ENCODE measurements at regions not wholly inside any gene's neighbourhood (a gene's known extent, or its start where the extent isn't known, plus 50 kb on each side); places are given as distances from the start of the nearest gene placed in this dataset.

DNA sequence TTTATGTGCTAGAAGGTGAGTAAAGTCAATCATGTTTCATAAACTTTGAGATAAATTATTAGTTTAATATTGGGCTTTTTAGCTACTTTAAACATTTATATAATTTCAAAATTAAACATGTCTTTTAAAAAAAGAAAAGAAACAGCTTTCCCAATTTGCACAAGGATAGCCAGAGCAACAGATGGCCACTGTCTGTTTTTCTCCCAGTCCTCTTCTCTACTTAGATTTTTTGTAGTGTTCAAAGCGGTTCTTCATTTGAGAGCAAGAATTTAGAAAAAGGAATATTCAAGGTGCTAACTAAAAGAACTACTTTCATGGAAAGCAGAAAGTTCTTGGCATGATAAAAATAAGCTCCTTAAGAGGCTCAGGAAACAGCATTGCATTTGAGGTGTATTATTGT, 128.3 kb upstream of the MIR17HG start:
- no peak overlapping the region for H3K4me3 Mint-ChIP-seq (ENCODE audit: unreplicated experiment)
- no peaks in the 10 kb centered on the region for H3K27me3 Mint-ChIP-seq (ENCODE audit: unreplicated experiment)
- H3K27ac Mint-ChIP-seq (ENCODE audit: unreplicated experiment): no peak overlapping the region
- no peak for DNase-seq (ENCODE audit: low spot score)
- no peaks in the 10 kb centered on the region for H3K9me3 Mint-ChIP-seq (ENCODE audit: unreplicated experiment)
- H3K36me3 Mint-ChIP-seq (ENCODE audit: low read depth, unreplicated experiment): no peaks in the 10 kb centered on the region
- peaks cover 8% of the 10 kb centered on the region for H3K4me1 Mint-ChIP-seq (ENCODE audit: unreplicated experiment)
- TF ChIP-seq, protein P1, sequence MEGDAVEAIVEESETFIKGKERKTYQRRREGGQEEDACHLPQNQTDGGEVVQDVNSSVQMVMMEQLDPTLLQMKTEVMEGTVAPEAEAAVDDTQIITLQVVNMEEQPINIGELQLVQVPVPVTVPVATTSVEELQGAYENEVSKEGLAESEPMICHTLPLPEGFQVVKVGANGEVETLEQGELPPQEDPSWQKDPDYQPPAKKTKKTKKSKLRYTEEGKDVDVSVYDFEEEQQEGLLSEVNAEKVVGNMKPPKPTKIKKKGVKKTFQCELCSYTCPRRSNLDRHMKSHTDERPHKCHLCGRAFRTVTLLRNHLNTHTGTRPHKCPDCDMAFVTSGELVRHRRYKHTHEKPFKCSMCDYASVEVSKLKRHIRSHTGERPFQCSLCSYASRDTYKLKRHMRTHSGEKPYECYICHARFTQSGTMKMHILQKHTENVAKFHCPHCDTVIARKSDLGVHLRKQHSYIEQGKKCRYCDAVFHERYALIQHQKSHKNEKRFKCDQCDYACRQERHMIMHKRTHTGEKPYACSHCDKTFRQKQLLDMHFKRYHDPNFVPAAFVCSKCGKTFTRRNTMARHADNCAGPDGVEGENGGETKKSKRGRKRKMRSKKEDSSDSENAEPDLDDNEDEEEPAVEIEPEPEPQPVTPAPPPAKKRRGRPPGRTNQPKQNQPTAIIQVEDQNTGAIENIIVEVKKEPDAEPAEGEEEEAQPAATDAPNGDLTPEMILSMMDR (IDR thresholded peaks at IDR 0.05; ENCODE audit: unreplicated experiment): no peak

DNA sequence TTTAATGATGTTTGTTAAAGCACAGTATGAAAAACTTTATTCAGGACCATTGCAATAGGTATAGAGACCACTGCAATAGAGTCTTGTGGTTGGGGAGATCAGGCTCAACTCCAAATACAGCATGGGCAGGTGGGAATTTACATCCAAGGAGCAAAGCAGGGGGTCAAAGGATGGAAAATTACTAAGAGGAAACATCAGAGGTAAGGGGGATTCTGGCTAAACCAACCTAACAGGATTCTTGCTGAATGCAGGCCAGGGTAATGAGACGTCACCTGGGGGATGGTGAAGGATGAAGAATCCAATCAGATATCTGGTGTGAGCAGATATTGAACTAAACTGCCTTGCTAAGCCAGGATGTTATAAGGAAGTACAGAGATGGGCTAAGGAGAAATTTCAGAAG, 126.6 kb upstream of the MIR17HG start:
- Mint-ChIP-seq H3K9me3 (ENCODE audit: unreplicated experiment) (no peaks in the 10 kb centered on the region), H3K27ac (ENCODE audit: unreplicated experiment) (no peak overlapping the region), H3K27me3 (ENCODE audit: unreplicated experiment) (no peaks in the 10 kb centered on the region), H3K4me3 (ENCODE audit: unreplicated experiment) (no peak overlapping the region), H3K36me3 (ENCODE audit: low read depth, unreplicated experiment) (no peaks in the 10 kb centered on the region), H3K4me1 (ENCODE audit: unreplicated experiment) (peaks cover 8% of the 10 kb centered on the region)
- TF ChIP-seq, protein P1 (IDR thresholded peaks at IDR 0.05; ENCODE audit: unreplicated experiment): no peak
- no peak for DNase-seq (ENCODE audit: low spot score)

DNA sequence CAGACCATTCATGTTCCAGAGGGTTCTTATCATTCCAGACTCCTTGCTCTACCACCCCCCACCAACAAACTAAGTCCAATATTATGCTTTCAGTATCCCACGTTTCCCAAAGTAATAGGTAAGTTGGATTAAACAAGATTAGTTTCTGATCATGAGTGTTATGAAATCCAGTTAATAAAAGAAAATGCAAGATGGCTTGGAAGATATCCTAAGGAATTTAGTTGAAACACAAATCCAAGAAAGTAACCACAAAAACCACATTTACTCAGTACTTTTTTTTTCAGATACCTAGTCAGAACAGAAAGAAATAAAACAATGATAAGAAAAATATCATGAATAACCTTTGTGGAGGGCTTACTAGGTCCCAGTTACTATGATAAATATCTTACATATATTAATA, 119.4 kb upstream of the MIR17HG start:
- no peak for DNase-seq (ENCODE audit: low spot score)
- Mint-ChIP-seq H3K9me3 (ENCODE audit: unreplicated experiment) (no peaks in the 10 kb centered on the region), H3K27ac (ENCODE audit: unreplicated experiment) (no peak overlapping the region), H3K36me3 (ENCODE audit: low read depth, unreplicated experiment) (no peaks in the 10 kb centered on the region), H3K4me1 (ENCODE audit: unreplicated experiment) (no peaks in the 10 kb centered on the region), H3K27me3 (ENCODE audit: unreplicated experiment) (peaks cover 1% of the 10 kb centered on the region), H3K4me3 (ENCODE audit: unreplicated experiment) (no peak overlapping the region)
- TF ChIP-seq, protein P1 (IDR thresholded peaks at IDR 0.05; ENCODE audit: unreplicated experiment): no peak

DNA sequence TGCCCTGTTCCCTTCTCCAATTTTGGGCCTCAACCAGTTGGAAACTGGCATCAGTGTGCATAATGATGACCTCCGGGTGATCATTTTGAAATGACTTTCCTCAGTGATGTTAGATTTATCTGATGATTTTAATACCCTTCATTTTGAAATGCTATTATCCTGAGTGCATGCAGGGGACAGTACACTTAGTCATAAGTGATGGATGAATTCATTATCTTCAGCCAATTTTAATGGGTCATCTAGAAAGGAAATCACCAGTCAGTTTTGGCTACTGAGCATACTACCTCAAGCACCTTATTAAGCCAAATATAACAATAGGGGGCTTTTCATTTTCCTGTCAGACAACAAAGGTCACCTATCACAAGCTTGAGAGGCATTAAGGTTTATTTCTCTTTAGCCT, 118.5 kb upstream of the MIR17HG start:
- peaks cover 1% of the 10 kb centered on the region for H3K27me3 Mint-ChIP-seq (ENCODE audit: unreplicated experiment)
- no peaks in the 10 kb centered on the region for H3K9me3 Mint-ChIP-seq (ENCODE audit: unreplicated experiment)
- DNase-seq (ENCODE audit: low spot score): no peak
- no peak overlapping the region for H3K27ac Mint-ChIP-seq (ENCODE audit: unreplicated experiment)
- TF ChIP-seq, protein P1 (IDR thresholded peaks at IDR 0.05; ENCODE audit: unreplicated experiment): no peak
- H3K4me3 Mint-ChIP-seq (ENCODE audit: unreplicated experiment): no peak overlapping the region
- no peaks in the 10 kb centered on the region for H3K4me1 Mint-ChIP-seq (ENCODE audit: unreplicated experiment)
- H3K36me3 Mint-ChIP-seq (ENCODE audit: low read depth, unreplicated experiment): no peaks in the 10 kb centered on the region

DNA sequence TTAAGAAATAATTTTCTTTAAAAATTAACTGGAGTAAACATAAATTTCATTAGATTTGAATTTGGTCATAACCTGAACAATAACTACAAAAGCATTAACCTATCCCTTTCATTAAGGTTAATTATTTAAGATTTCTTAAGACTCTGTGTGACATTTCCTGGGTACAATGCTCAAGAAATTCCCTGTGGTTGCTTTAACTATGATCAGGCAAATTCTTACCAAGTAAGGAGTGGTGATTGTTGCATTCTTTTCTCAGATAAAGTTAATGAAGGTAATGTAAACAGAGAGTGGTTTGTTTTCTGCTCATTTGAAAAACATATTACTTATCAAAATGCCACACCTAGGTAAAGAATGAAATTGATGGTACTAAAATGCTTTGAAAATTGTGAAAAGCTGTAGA, 114.8 kb upstream of the MIR17HG start:
- peaks cover 1% of the 10 kb centered on the region for H3K27me3 Mint-ChIP-seq (ENCODE audit: unreplicated experiment)
- TF ChIP-seq, protein P1 (IDR thresholded peaks at IDR 0.05; ENCODE audit: unreplicated experiment): no peak
- DNase-seq (ENCODE audit: low spot score): no peak
- H3K4me1 Mint-ChIP-seq (ENCODE audit: unreplicated experiment): no peaks in the 10 kb centered on the region
- no peak overlapping the region for H3K4me3 Mint-ChIP-seq (ENCODE audit: unreplicated experiment)
- H3K36me3 Mint-ChIP-seq (ENCODE audit: low read depth, unreplicated experiment): no peaks in the 10 kb centered on the region
- H3K9me3 Mint-ChIP-seq (ENCODE audit: unreplicated experiment): no peaks in the 10 kb centered on the region
- no peak overlapping the region for H3K27ac Mint-ChIP-seq (ENCODE audit: unreplicated experiment)
